ENCODE measurements at regions not wholly inside any gene's neighbourhood (a gene's known extent, or its start where the extent isn't known, plus 50 kb on each side); places are given as distances from the start of the nearest gene placed in this dataset.

GRCh38 chr2:177074099-177074710 is 138.4 kb upstream of the HNRNPA3 start:
- TF ChIP-seq GATA2 (IDR thresholded peaks at IDR 0.05; ENCODE audit: low read depth, low read length) (no peak), GATA3 (IDR thresholded peaks at IDR 0.05; ENCODE audit: low read depth, low read length) (no peak)

All from SH-SY5Y (cell line).